VCaP (cell line): ENCODE measurements at regions not wholly inside any gene's neighbourhood (a gene's known extent, or its start where the extent isn't known, plus 50 kb on each side); places are given as distances from the start of the nearest gene placed in this dataset.
"Not testable (repeated sequence)": the region's sequence is repeated elsewhere in the genome, so short reads cannot be mapped to it uniquely, and the experiment has no call there.

ENCODE experiments used
- H3K27ac ChIP-seq: fragments of 450-650 bp; 2 replicates; pipeline ENCODE4 v1.5.1; 2017
- CTCF ChIP-seq: fragments of 450-650 bp; conservative IDR thresholded peaks from 2 replicates; pipeline ENCODE4 v1.5.1; 2017; ENCODE audit warnings: mild to moderate bottlenecking, moderate library complexity

DNA sequence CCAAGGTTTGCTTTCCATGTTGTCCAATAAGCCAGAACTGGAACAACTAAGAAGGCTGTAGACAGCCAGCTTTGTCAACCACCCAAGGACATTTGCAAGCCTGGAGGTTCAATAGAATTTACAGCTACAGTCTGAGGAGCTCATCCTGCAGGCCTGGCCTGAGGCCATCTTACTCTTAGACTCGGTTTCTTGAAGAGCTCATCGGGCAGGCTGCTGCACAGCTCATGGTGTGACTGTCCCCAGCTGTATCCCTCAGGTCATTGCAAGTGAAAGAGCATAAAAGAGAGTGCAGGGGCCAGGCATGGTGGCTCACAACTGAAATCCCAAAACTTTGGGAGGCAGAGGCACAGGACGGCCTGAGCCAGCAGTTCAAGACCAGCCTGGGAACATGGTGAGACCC lies 96.9 kb upstream of the FOXQ1 start:
- TF ChIP-seq CTCF = no peak
- H3K27ac ChIP-seq = no peak overlapping the region

DNA sequence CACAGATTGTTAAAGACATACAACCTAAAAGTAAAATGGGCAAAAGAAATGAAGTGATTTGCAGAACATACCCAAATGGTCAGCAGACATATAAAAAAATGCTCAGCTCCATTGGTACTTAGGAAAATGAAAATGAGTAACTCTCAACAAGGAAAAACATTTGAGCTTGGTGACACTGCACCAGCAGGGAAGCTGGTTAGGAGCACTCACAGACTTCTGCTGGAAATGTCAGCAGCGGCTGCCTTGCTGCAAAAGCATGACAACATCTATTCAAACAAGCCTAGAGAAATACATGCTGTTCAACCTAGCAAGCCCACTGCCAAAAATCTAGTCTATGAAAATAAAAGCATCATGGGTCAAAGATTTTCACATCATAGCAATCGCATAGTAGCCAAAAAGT lies 99.0 kb upstream of the FOXQ1 start:
- no peak for TF ChIP-seq CTCF
- no peak overlapping the region for H3K27ac ChIP-seq

DNA sequence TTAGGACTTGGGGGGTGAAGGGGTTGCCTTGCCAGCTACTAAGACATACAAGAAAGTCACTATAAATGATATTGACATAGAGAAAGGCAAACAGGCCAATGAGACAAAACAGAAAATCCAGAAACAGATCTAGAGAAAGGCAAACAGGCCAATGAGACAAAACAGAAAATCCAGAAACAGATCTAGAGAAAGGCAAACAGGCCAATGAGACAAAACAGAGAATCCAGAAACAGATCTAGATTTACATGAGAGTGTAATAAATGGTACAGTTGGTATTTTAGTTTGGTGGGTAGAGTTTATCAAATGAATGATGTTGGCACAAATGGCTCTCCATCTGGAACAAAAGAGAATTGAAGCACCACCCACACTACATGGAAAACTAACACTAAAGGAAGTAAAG lies 99.8 kb upstream of the FOXQ1 start:
- H3K27ac ChIP-seq = not testable (repeated sequence)

DNA sequence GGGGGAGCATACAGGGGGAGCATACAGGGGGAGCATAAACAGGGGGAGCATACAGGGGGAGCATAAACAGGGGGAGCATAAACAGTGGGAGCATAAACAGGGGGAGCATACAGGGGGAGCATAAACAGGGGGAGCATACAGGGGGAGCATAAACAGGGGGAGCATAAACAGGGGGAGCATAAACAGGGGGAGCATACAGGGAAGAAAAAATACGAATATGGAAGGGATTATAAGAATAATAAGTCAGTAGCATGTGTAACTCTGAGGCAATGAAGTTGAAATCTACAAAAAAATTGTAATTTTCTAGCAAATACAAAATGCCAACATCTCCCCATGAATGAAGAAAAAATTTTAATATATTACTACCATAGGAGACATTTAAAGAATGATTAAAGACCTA lies 101.3 kb upstream of the FOXQ1 start:
- H3K27ac ChIP-seq = not testable (repeated sequence)

GRCh38 chr6:1208876-1209275 lies 103.0 kb upstream of the FOXQ1 start:
- TF ChIP-seq CTCF = no peak
- H3K27ac ChIP-seq = no peak overlapping the region

DNA sequence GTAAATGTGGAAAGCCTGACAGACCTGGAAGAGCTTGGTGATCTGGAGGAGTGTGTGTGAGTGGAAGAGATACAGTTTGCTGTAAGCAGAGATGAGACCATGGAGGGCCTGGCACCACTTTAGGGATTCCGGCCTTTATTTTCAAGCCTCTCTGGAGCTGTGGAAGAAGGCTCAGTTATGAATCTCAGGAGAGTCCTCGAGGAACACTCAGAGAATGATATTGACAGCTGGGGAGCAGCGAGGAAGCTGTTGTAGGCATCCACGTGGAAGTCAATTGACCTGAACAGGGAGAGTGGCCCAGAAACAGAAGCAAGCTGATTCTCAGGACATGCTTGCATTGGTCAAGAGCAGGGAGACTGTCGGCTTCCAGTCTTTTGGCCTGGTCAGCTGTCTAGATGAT lies 108.4 kb upstream of the FOXQ1 start:
- no peak overlapping the region for H3K27ac ChIP-seq
- TF ChIP-seq CTCF = no peak

DNA sequence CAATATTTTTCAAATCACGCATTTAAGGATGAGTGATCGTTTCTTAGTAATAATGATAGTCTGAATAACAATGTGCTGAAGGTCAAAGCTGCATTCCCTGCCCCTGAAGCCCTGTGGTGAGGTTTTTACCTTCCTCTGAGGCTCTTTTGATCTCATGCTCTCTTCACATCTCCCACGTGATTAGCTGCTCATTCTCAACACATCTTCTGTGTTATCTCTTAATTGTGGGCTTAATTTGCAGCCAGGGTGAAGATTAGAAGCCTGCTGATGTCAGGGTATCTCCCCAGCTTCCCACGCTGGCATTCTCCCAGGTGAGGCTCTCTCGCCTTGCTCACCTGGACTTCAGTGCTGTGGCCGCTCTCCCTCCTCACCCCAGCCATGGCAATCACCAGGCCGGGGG lies 109.7 kb upstream of the FOXQ1 start:
- no peak for TF ChIP-seq CTCF
- no peak overlapping the region for H3K27ac ChIP-seq

- no peak for TF ChIP-seq CTCF
- H3K27ac ChIP-seq = no peak overlapping the region
These were observed 110.2 kb upstream of the FOXQ1 start for GRCh38 chr6:1201547-1202200.
